K562 (cell line): ENCODE measurements at regions not wholly inside any gene's neighbourhood (a gene's known extent, or its start where the extent isn't known, plus 50 kb on each side); places are given as distances from the start of the nearest gene placed in this dataset.
A peak's percentile ranks its signal among the peaks of the same experiment; 100 is the strongest.

Experiments
- ATAC-seq: fragments of 200-7000 bp; cut with Tn5 transposase; 3 replicates; pipeline ENCODE4 v1.9.1; 2020; ENCODE audit warnings: moderate library complexity
- BruUV-seq: library from RNA; stranded (reverse); fragments of 400-500 nt; replicated peaks from 2 replicates; lab custom pipeline; 2021; lab: Mats Ljungman, UMichigan
- CTCF ChIA-PET: fragments of 300-600 bp; formaldehyde crosslinking; extraction: SDS; loops from one replicate; lab custom pipeline; 2021; ENCODE audit warnings: low intra/inter-chr PET ratio; lab: Yijun Ruan, JAX
- POLR2A ChIA-PET: fragments of 300-600, 350-650 bp; sonication (Branson Sonifier 250); formaldehyde crosslinking; extraction: SDS; loops from one replicate; lab custom pipeline; 2021; ENCODE audit warnings: antibody characterized with exemption, inconsistent platforms; lab: Yijun Ruan, JAX
- DNase-seq, 4 experiments: peaks; one replicate each; pipeline versions ENCODE4 v3.0.0 to v3.0.0-alpha.2; 2011 to 2018; ENCODE audit warnings: low spot score in 3 of 4, mixed read lengths in 3 of 4; ENCODE audit errors: extremely low read depth in 1 of 4
- FAIRE-seq: peaks from 2 replicates; lab custom pipeline; 2011; peaks lifted over from hg19 to GRCh38; lab: Jason Lieb, UNC
- H2AFZ ChIP-seq: 2 replicates; pipeline ENCODE4 v1.6.0; 2011; ENCODE audit warnings: low read depth, low read length, control low read depth, inconsistent platforms
- H3K27ac ChIP-seq: fragments of 200-600 bp; 3 replicates; pipeline ENCODE4 v1.8.0; 2011; ENCODE audit warnings: low read depth, mild to moderate bottlenecking, control low read depth, inconsistent platforms, low read length, moderate library complexity, mixed read lengths; ENCODE audit errors: extremely low read depth
- H3K27me3 ChIP-seq, 2 experiments: fragments of 300-600 bp in 1 of 2; 2 replicates in 1 of 2; 3 replicates in 1 of 2; pipeline versions ENCODE4 v1.6.0 to v1.8.0; 2011; ENCODE audit warnings: inconsistent platforms in 2 of 2, low read length in 2 of 2, mild to moderate bottlenecking in 1 of 2, mixed read lengths in 1 of 2, moderate library complexity in 1 of 2; ENCODE audit not compliant: control insufficient read depth in 2 of 2, insufficient read depth in 2 of 2
- H3K36me3 ChIP-seq: fragments of 300-600 bp; 3 replicates; pipeline ENCODE4 v1.8.0; 2011; ENCODE audit warnings: mild to moderate bottlenecking, low read length, inconsistent platforms; ENCODE audit not compliant: control insufficient read depth, insufficient read depth
- H3K4me1 ChIP-seq, 2 experiments: fragments of 200-600 bp in 1 of 2; replicated peaks in 1 of 2; 2 replicates in 1 of 2; 3 replicates in 1 of 2; pipeline versions ENCODE4 v1.5.1 to v1.8.0; 2011; ENCODE audit warnings: inconsistent platforms in 2 of 2, low read length in 2 of 2, mild to moderate bottlenecking in 1 of 2, mixed read lengths in 1 of 2, moderate library complexity in 1 of 2; ENCODE audit not compliant: control insufficient read depth in 2 of 2, insufficient read depth in 2 of 2
- H3K4me2 ChIP-seq: 2 replicates; pipeline ENCODE4 v1.6.1; 2011; ENCODE audit warnings: low read length, control low read depth, inconsistent platforms, mixed read lengths; ENCODE audit not compliant: insufficient read depth
- H3K4me3 ChIP-seq: fragments of 200-600 bp; sonication (generic), shearing (Covaris generic); 2 replicates; pipeline ENCODE4 v1.5.1; 2016; ENCODE audit warnings: control low read depth, inconsistent platforms
- H3K79me2 ChIP-seq: fragments of 200-600 bp; 3 replicates; pipeline ENCODE4 v1.8.0; 2011; ENCODE audit warnings: low read length, inconsistent platforms; ENCODE audit not compliant: control insufficient read depth, insufficient read depth
- H3K9ac ChIP-seq, 2 experiments: 2 replicates each; pipeline versions ENCODE4 v1.6.0 to v1.6.1; 2011; ENCODE audit warnings: low read depth in 2 of 2, low read length in 2 of 2, control low read depth in 1 of 2, inconsistent platforms in 1 of 2, mild to moderate bottlenecking in 1 of 2, mixed read lengths in 1 of 2; ENCODE audit not compliant: insufficient read depth in 1 of 2
- H3K9me1 ChIP-seq: one replicate; pipeline ENCODE4 v1.6.0; 2011; ENCODE audit warnings: inconsistent platforms, mild to moderate bottlenecking, low read length, moderate library complexity; ENCODE audit not compliant: control insufficient read depth, insufficient read depth
- H3K9me3 ChIP-seq: replicated peaks from 2 replicates; pipeline ENCODE4 v1.5.1; 2011; ENCODE audit warnings: low read depth, low read length, inconsistent platforms; ENCODE audit not compliant: control insufficient read depth, insufficient read depth
- H4K20me1 ChIP-seq: replicated peaks from 2 replicates; pipeline ENCODE4 v1.6.1; 2011; ENCODE audit warnings: low read length, inconsistent platforms, mixed read lengths; ENCODE audit not compliant: control insufficient read depth, insufficient read depth
- CEBPB ChIP-seq: fragments of 450-650 bp; IDR thresholded peaks from 2 replicates; pipeline ENCODE4 v1.6.1; 2016; ENCODE audit warnings: missing genetic modification characterization, missing compliant biosample characterization
- MEIS2 ChIP-seq: fragments of 450-650 bp; IDR thresholded peaks from 2 replicates; pipeline ENCODE4 v1.6.1; 2014; ENCODE audit warnings: mild to moderate bottlenecking; ENCODE audit not compliant: partially characterized antibody
- PHB ChIP-seq: fragments of 250-450 bp; sonication (Bioruptor Pico); IDR thresholded peaks from 2 replicates; pipeline ENCODE4 v1.5.0; 2021
- POLR2AphosphoS2 ChIP-seq: IDR thresholded peaks from 2 replicates; pipeline ENCODE4 v1.6.1; 2012; ENCODE audit warnings: low read length, improper control_type of control experiment
- RBM39 ChIP-seq: fragments of 200-400 bp; formaldehyde crosslinking; optimal IDR thresholded peaks from 2 replicates; pipeline ENCODE3; 2018; ENCODE audit warnings: low read depth, low read length
- SPI1 ChIP-seq: IDR thresholded peaks from 2 replicates; pipeline ENCODE4 v1.6.1; 2011; ENCODE audit warnings: low read depth, low read length, control low read depth, borderline replicate concordance
- ZFP30 ChIP-seq: fragments of 250-450 bp; sonication (Bioruptor Pico); IDR thresholded peaks from 2 replicates; pipeline ENCODE4 v1.8.0; 2022; ENCODE audit warnings: moderate library complexity, mild to moderate bottlenecking, inconsistent platforms, borderline replicate concordance
- ZNF766 ChIP-seq: fragments of 200-800 bp; sonication (Bioruptor generic); conservative IDR thresholded peaks from 2 replicates; pipeline ENCODE4 v1.6.1; 2016; ENCODE audit warnings: missing genetic modification characterization, missing compliant biosample characterization
- WGBS: fragments of 100-300 bp; shearing (Covaris generic); methylation state at CpG from one replicate; pipeline ENCODE4 v1.1.6; 2016; ENCODE audit warnings: low coverage, mixed read lengths; ENCODE audit not compliant: insufficient coverage; ENCODE audit errors: missing lambda C conversion rate; 5-methylcytosine and 5-hydroxymethylcytosine counted together
- in situ Hi-C: fragments of 300-500 bp; cut with MboI; formaldehyde crosslinking; loops from 4 replicates; pipeline ENCODE4 v1.15.0; 2018; ENCODE audit warnings: inconsistent platforms, mixed read lengths
- intact Hi-C: fragments of 100-400 bp; cut with micrococcal nuclease; formaldehyde crosslinking; loops from 2 replicates; pipeline ENCODE4 v1.14.2; 2022
- TF ChIP-seq, protein P1 (sequence below): fragments of 250-450 bp; sonication (Bioruptor Pico); IDR thresholded peaks from 2 replicates; pipeline ENCODE4 v1.4.0; 2020
- TF ChIP-seq, protein P2 (sequence below), 2 experiments: fragments of 250-450 bp in 1 of 2; fragments of 450-650 bp in 1 of 2; sonication (Bioruptor Pico) in 1 of 2; IDR thresholded peaks; 2 replicates each; pipeline versions ENCODE4 v1.6.1 to v1.8.0; 2016 to 2021; ENCODE audit warnings: mild to moderate bottlenecking in 2 of 2, moderate library complexity in 2 of 2, missing compliant biosample characterization in 1 of 2, missing genetic modification characterization in 1 of 2

DNA sequence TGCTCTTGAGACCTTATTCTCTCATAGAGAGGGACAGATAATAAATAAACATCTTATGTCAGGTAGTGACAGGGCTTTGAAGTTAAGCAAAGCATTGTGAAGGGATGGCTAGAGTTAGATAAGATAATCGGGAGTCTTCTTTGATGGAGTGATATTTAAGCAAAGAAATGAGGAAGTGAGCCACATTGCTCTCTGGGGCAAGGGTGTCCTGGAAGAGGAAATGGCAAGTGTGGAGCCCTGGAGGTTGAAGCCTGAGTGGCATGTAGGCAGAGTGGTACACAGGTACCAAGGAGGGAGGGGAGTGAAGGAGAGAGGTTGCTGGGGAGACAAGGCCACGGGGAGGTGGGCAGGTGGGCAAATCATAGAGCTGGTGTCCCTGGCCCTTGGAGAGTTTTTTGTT lies 110.2 kb downstream of the CTAGE1 start:
- Histone ChIP-seq H3K36me3 (no peaks in the 10 kb centered on the region), H3K9ac (no peak overlapping the region), H4K20me1 (no peaks in the 10 kb centered on the region), H3K4me3 (no peak overlapping the region), H3K27me3 (peaks cover 12 to 15% of the 10 kb centered on the region in 2 experiments; a peak in 4 of 5 replicates), H3K27ac (no peak overlapping the region)
- FAIRE-seq, result no peak
- POLR2A ChIA-PET, result interaction anchor here (0.6 kb wide), 1 partner anchor 27 kb away, joined by 3 read pairs; no protein-coding TSS in a partner anchor
- 0% methylated on average over 2 of the region's 2 CpGs for WGBS
- no peak for ATAC-seq
- no peak for TF ChIP-seq POLR2AphosphoS2
- peak; percentile 5 for TF ChIP-seq MEIS2
- TF ChIP-seq SPI1, result peak; percentile 85; the same call in 1 of the 2 replicates
- TF ChIP-seq, all 486 proteins: peak for 2
- CTCF ChIA-PET, result no interaction called here
- Histone ChIP-seq H2AFZ (no peak overlapping the region), H3K9me3 (no peaks in the 10 kb centered on the region), H3K4me1 (no peaks in the 10 kb centered on the region), H3K79me2 (no peaks in the 10 kb centered on the region), H3K4me2 (no peak overlapping the region), H3K9me1 (no peaks in the 10 kb centered on the region)
- intact Hi-C loops (no loop called here), in situ Hi-C loops (no loop called here)
- BruUV-seq, result no TSS peak
- no peak for DNase-seq

DNA sequence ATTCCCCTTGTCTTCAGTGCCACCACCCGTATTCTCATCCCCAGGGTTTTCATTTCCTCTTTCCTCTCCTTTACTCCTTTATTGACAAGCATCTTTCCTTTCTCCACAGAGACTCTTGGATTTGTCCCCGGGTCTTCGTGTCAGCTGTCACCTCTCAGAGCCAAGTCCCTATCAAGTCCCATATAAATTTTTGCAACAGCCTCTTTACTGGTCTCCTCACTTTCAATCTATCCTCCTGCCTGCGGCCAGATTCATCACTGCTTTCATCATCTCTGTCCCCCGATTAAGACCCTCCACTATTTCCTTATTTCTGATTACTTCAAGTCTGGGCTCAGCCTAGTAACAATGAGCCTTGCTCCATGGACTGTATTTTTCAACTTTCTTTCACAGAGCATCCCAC lies 113.8 kb downstream of the CTAGE1 start:
- ChIA-PET POLR2A (no interaction called here), CTCF (no interaction called here)
- in situ Hi-C loops, result no loop called here
- Histone ChIP-seq H3K4me3 (no peak overlapping the region), H3K4me2 (no peak overlapping the region), H3K27ac (no peak overlapping the region), H3K4me1 (peaks cover 0 to 8% of the 10 kb centered on the region in 2 experiments; a peak in 1 of 5 replicates), H3K9me3 (no peaks in the 10 kb centered on the region), H3K9ac (no peak overlapping the region), H3K79me2 (no peaks in the 10 kb centered on the region), H2AFZ (no peak overlapping the region), H3K36me3 (no peaks in the 10 kb centered on the region), H3K9me1 (no peaks in the 10 kb centered on the region), H4K20me1 (no peaks in the 10 kb centered on the region), H3K27me3 (peaks cover 4 to 17% of the 10 kb centered on the region in 2 experiments; a peak in 4 of 5 replicates)
- intact Hi-C loops, result no loop called here
- FAIRE-seq, result no peak
- no TSS peak for BruUV-seq
- WGBS, result 5% methylated on average over 5 of the region's 5 CpGs
- no peak for ATAC-seq
- DNase-seq, result no peak
- TF ChIP-seq ZFP30 (no peak), RBM39 (no peak), ZNF766 (no peak), CEBPB (no peak), PHB (CRISPR knock-in tag) (no peak)
- TF ChIP-seq, protein P1, sequence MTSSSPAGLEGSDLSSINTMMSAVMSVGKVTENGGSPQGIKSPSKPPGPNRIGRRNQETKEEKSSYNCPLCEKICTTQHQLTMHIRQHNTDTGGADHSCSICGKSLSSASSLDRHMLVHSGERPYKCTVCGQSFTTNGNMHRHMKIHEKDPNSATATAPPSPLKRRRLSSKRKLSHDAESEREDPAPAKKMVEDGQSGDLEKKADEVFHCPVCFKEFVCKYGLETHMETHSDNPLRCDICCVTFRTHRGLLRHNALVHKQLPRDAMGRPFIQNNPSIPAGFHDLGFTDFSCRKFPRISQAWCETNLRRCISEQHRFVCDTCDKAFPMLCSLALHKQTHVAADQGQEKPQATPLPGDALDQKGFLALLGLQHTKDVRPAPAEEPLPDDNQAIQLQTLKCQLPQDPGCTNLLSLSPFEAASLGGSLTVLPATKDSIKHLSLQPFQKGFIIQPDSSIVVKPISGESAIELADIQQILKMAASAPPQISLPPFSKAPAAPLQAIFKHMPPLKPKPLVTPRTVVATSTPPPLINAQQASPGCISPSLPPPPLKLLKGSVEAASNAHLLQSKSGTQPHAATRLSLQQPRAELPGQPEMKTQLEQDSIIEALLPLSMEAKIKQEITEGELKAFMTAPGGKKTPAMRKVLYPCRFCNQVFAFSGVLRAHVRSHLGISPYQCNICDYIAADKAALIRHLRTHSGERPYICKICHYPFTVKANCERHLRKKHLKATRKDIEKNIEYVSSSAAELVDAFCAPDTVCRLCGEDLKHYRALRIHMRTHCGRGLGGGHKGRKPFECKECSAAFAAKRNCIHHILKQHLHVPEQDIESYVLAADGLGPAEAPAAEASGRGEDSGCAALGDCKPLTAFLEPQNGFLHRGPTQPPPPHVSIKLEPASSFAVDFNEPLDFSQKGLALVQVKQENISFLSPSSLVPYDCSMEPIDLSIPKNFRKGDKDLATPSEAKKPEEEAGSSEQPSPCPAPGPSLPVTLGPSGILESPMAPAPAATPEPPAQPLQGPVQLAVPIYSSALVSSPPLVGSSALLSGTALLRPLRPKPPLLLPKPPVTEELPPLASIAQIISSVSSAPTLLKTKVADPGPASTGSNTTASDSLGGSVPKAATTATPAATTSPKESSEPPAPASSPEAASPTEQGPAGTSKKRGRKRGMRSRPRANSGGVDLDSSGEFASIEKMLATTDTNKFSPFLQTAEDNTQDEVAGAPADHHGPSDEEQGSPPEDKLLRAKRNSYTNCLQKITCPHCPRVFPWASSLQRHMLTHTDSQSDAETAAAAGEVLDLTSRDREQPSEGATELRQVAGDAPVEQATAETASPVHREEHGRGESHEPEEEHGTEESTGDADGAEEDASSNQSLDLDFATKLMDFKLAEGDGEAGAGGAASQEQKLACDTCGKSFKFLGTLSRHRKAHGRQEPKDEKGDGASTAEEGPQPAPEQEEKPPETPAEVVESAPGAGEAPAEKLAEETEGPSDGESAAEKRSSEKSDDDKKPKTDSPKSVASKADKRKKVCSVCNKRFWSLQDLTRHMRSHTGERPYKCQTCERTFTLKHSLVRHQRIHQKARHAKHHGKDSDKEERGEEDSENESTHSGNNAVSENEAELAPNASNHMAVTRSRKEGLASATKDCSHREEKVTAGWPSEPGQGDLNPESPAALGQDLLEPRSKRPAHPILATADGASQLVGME (CRISPR knock-in tag), result no peak
- TF ChIP-seq, protein P2, sequence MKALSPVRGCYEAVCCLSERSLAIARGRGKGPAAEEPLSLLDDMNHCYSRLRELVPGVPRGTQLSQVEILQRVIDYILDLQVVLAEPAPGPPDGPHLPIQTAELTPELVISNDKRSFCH (CRISPR knock-in tag; IDR thresholded peaks at IDR 0.05), result no peak
- TF ChIP-seq, protein P2 (tag; IDR thresholded peaks at IDR 0.05), result no peak
